IMR-90 (cell line): ENCODE measurements at regions not wholly inside any gene's neighbourhood (a gene's known extent, or its start where the extent isn't known, plus 50 kb on each side); places are given as distances from the start of the nearest gene placed in this dataset.

Source experiments
- ATAC-seq: fragments of 200-7000 bp; cut with Tn5 transposase; 2 replicates; pipeline ENCODE4 v1.9.1; 2020; ENCODE audit warnings: low read depth, mild to moderate bottlenecking, moderate library complexity
- BruUV-seq: library from RNA; stranded (reverse); fragments of 400-500 nt; replicated peaks from 2 replicates; lab custom pipeline; 2021; lab: Mats Ljungman, UMichigan
- CTCF ChIA-PET: fragments of 300-600 bp; formaldehyde crosslinking; extraction: SDS; loops from one replicate; lab custom pipeline; 2021; ENCODE audit warnings: antibody characterized with exemption; lab: Yijun Ruan, JAX
- POLR2A ChIA-PET: fragments of 300-600 bp; sonication (Branson Sonifier 250); formaldehyde crosslinking; loops from one replicate; lab custom pipeline; 2022; ENCODE audit warnings: antibody characterized with exemption; ENCODE audit not compliant: unreplicated experiment; lab: Charles Lee
- DNase-seq: peaks from one replicate; pipeline ENCODE4 v3.0.0; 2013
- H2AFZ ChIP-seq: replicated peaks from 2 replicates; pipeline ENCODE3; 2013; ENCODE audit warnings: low read length, mild to moderate bottlenecking; ENCODE audit not compliant: poor library complexity
- H2AK5ac ChIP-seq: 2 replicates; pipeline ENCODE4 v1.6.1; 2013; ENCODE audit warnings: low read depth, low read length, inconsistent platforms
- H2AK9ac ChIP-seq: replicated peaks from 2 replicates; pipeline ENCODE3; 2013; ENCODE audit warnings: mild to moderate bottlenecking, low read depth, low read length, moderate library complexity; ENCODE audit not compliant: poor library complexity
- H2BK120ac ChIP-seq: 2 replicates; pipeline ENCODE4 v1.6.1; 2013; ENCODE audit warnings: low read depth, low read length, inconsistent platforms
- H2BK15ac ChIP-seq: 3 replicates; pipeline ENCODE4 v1.6.1; 2013; ENCODE audit warnings: low read depth, low read length, inconsistent platforms
- H2BK20ac ChIP-seq: 2 replicates; pipeline ENCODE4 v1.6.1; 2013; ENCODE audit warnings: low read depth, mild to moderate bottlenecking, inconsistent platforms, low read length, moderate library complexity
- H2BK5ac ChIP-seq: 2 replicates; pipeline ENCODE4 v1.6.1; 2013; ENCODE audit warnings: mild to moderate bottlenecking, low read depth, low read length, inconsistent platforms; ENCODE audit not compliant: poor library complexity, severe bottlenecking
- H3K14ac ChIP-seq: replicated peaks from 2 replicates; pipeline ENCODE4 v1.6.1; 2013; ENCODE audit warnings: low read depth, low read length, inconsistent platforms
- H3K18ac ChIP-seq: 2 replicates; pipeline ENCODE4 v1.6.1; 2013; ENCODE audit warnings: low read depth, low read length, control low read depth
- H3K23ac ChIP-seq: 2 replicates; pipeline ENCODE4 v1.6.1; 2013; ENCODE audit warnings: low read depth, low read length, inconsistent platforms
- H3K27ac ChIP-seq: 2 replicates; pipeline ENCODE4 v1.5.1; 2013; ENCODE audit warnings: mild to moderate bottlenecking, control low read depth, low read length; ENCODE audit not compliant: insufficient read depth
- H3K27me3 ChIP-seq: 2 replicates; pipeline ENCODE4 v1.6.1; 2013; ENCODE audit warnings: low read length; ENCODE audit not compliant: control insufficient read depth, insufficient read depth
- H3K36me3 ChIP-seq: 2 replicates; pipeline ENCODE4 v1.6.1; 2013; ENCODE audit warnings: low read length, mixed read lengths; ENCODE audit not compliant: control insufficient read depth, insufficient read depth
- H3K4ac ChIP-seq: 2 replicates; pipeline ENCODE4 v1.6.1; 2013; ENCODE audit warnings: low read depth, low read length, inconsistent platforms
- H3K4me1 ChIP-seq: 2 replicates; pipeline ENCODE4 v1.6.1; 2013; ENCODE audit warnings: low read length, mixed read lengths; ENCODE audit not compliant: control insufficient read depth, insufficient read depth
- H3K4me2 ChIP-seq: 2 replicates; pipeline ENCODE4 v1.6.1; 2013; ENCODE audit warnings: low read depth, mild to moderate bottlenecking, control low read depth, low read length, moderate library complexity
- H3K4me3 ChIP-seq: 2 replicates; pipeline ENCODE4 v1.5.1; 2013; ENCODE audit warnings: low read depth, mild to moderate bottlenecking, control low read depth, low read length, moderate library complexity; ENCODE audit not compliant: insufficient read depth
- H3K56ac ChIP-seq: 2 replicates; pipeline ENCODE4 v1.6.1; 2013; ENCODE audit warnings: low read length, inconsistent platforms; ENCODE audit not compliant: insufficient read depth; ENCODE audit errors: extremely low read depth
- H3K79me1 ChIP-seq, 2 experiments: 2 replicates each; pipeline ENCODE4 v1.6.1; 2013; ENCODE audit warnings: low read length in 2 of 2, inconsistent platforms in 1 of 2, low read depth in 1 of 2
- H3K9ac ChIP-seq: 2 replicates; pipeline ENCODE4 v1.6.1; 2013; ENCODE audit warnings: low read depth, low read length, control low read depth
- H3K9me1 ChIP-seq: 2 replicates; pipeline ENCODE4 v1.6.1; 2013; ENCODE audit warnings: low read length, inconsistent platforms; ENCODE audit not compliant: insufficient read depth
- H3K9me3 ChIP-seq: 2 replicates; pipeline ENCODE4 v1.6.1; 2013; ENCODE audit warnings: low read length; ENCODE audit not compliant: control insufficient read depth, insufficient read depth
- H4K20me1 ChIP-seq: 2 replicates; pipeline ENCODE4 v1.6.1; 2013; ENCODE audit warnings: low read length, inconsistent platforms; ENCODE audit not compliant: insufficient read depth
- H4K5ac ChIP-seq: 2 replicates; pipeline ENCODE4 v1.6.1; 2013; ENCODE audit warnings: mild to moderate bottlenecking, low read depth, low read length, control low read depth
- H4K8ac ChIP-seq, 2 experiments: 2 replicates each; pipeline ENCODE4 v1.6.1; 2013; ENCODE audit warnings: low read depth in 2 of 2, low read length in 2 of 2, control low read depth in 1 of 2, inconsistent platforms in 1 of 2
- H4K91ac ChIP-seq: 2 replicates; pipeline ENCODE4 v1.6.1; 2013; ENCODE audit warnings: low read depth, low read length, inconsistent platforms; ENCODE audit not compliant: insufficient read depth
- CEBPB ChIP-seq: IDR thresholded peaks from 2 replicates; pipeline ENCODE4 v1.6.1; 2012; ENCODE audit warnings: low read depth, low read length, improper control_type of control experiment
- CHD1 ChIP-seq: IDR thresholded peaks from 2 replicates; pipeline ENCODE4 v1.6.1; 2012; ENCODE audit warnings: low read depth, low read length, improper control_type of control experiment
- ELK1 ChIP-seq: fragments of 150-350 bp; IDR thresholded peaks from 2 replicates; pipeline ENCODE4 v1.6.1; 2016; ENCODE audit warnings: low read depth, mild to moderate bottlenecking, low read length, moderate library complexity, borderline replicate concordance
- MAFK ChIP-seq: IDR thresholded peaks from 2 replicates; pipeline ENCODE4 v1.6.1; 2012; ENCODE audit warnings: low read depth, low read length, improper control_type of control experiment
- MAZ ChIP-seq: IDR thresholded peaks from 2 replicates; pipeline ENCODE4 v1.6.1; 2012; ENCODE audit warnings: low read depth, mild to moderate bottlenecking, low read length, improper control_type of control experiment, moderate library complexity, borderline replicate concordance
- MXI1 ChIP-seq: IDR thresholded peaks from 2 replicates; pipeline ENCODE4 v1.6.1; 2012; ENCODE audit warnings: low read depth, mild to moderate bottlenecking, low read length, moderate library complexity, borderline replicate concordance
- NFE2L2 ChIP-seq: fragments of 150-350 bp; IDR thresholded peaks from 2 replicates; pipeline ENCODE4 v1.6.1; 2016; ENCODE audit warnings: low read depth, mild to moderate bottlenecking, low read length
- POLR2A ChIP-seq: IDR thresholded peaks from 2 replicates; pipeline ENCODE4 v1.6.1; 2012; ENCODE audit warnings: mild to moderate bottlenecking, low read depth, low read length
- RAD21 ChIP-seq: IDR thresholded peaks from 2 replicates; pipeline ENCODE4 v1.6.1; 2012; ENCODE audit warnings: low read length, improper control_type of control experiment
- RCOR1 ChIP-seq: IDR thresholded peaks from 2 replicates; pipeline ENCODE4 v1.6.1; 2012; ENCODE audit warnings: mild to moderate bottlenecking, low read length, improper control_type of control experiment; ENCODE audit not compliant: insufficient replicate concordance
- RFX5 ChIP-seq: IDR thresholded peaks from 2 replicates; pipeline ENCODE4 v1.8.0; 2012; ENCODE audit warnings: low read depth, mild to moderate bottlenecking, low read length, moderate library complexity
- SMC3 ChIP-seq: fragments of 150-350 bp; IDR thresholded peaks from 2 replicates; pipeline ENCODE4 v1.6.1; 2016; ENCODE audit warnings: low read depth, mild to moderate bottlenecking, antibody characterized with exemption, low read length, moderate library complexity
- WGBS, 2 experiments: methylation state at CpG; one replicate each; pipeline versions ENCODE4 v1.1.5 to v1.1.7; 2013; ENCODE audit warnings: missing lambda C conversion rate in 2 of 2; ENCODE audit not compliant: insufficient read length in 1 of 2; ENCODE audit errors: extremely low coverage in 2 of 2; 5-methylcytosine and 5-hydroxymethylcytosine counted together
- dilution Hi-C: fragments of 300-500 bp; cut with HindIII; formaldehyde crosslinking; loops from one replicate; pipeline ENCODE4 v1.14.3; 2018; ENCODE audit warnings: low sequenced_read_pairs; ENCODE audit not compliant: unreplicated experiment
- in situ Hi-C: fragments of 300-500 bp; cut with MboI; formaldehyde crosslinking; loops from 3 replicates; pipeline ENCODE4 v1.14.3; 2019; ENCODE audit warnings: low sequenced_read_pairs, inconsistent platforms, mixed read lengths
- intact Hi-C: fragments of 100-400 bp; cut with micrococcal nuclease; formaldehyde crosslinking; loops from 2 replicates; pipeline ENCODE4 v1.10.0; 2022
- TF ChIP-seq, protein P1 (sequence below): fragments of 150-350 bp; IDR thresholded peaks from 2 replicates; pipeline ENCODE4 v1.6.1; 2017; ENCODE audit warnings: mild to moderate bottlenecking, antibody characterized with exemption, low read length, low read depth

DNA sequence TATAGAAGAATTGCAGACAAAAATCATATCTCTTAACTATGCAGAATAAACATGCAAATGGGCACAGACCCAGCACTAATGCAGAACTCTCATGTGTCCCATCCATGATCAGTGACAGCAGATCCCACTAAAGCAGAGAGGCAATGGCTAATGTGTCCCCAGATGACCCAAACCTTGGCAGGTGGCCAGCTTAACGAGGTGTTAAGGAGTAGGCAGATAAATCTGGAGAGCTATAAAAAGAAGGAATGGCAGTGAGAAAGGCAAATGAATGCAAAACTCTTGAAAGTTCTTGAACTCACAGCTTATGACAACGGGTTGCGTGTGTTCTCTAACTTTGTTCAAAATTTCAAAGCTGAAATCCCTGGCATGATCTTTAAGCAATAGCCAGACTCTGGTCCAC lies 265.4 kb downstream of the RASEF start:
- H3K9me1 ChIP-seq: no peaks in the 10 kb centered on the region
- H3K9ac ChIP-seq: no peak overlapping the region
- H2BK20ac ChIP-seq: no peak overlapping the region
- peaks cover 2% of the 10 kb centered on the region; the same call in 1 of the 2 replicates for H3K27me3 ChIP-seq
- no peak overlapping the region for H4K8ac ChIP-seq
- CTCF ChIA-PET: no interaction called here
- no peaks in the 10 kb centered on the region for H3K79me1 ChIP-seq
- no peak overlapping the region for H3K4ac ChIP-seq
- no peak overlapping the region for H4K91ac ChIP-seq
- H3K9me3 ChIP-seq: no peaks in the 10 kb centered on the region
- no TSS peak for BruUV-seq
- no peak overlapping the region for H3K4me3 ChIP-seq
- H3K27ac ChIP-seq: no peak overlapping the region
- no peak overlapping the region for H3K14ac ChIP-seq
- no CpG with 5 or more reads among the region's 3 CpGs for WGBS, 2 experiments
- no peak overlapping the region for H3K23ac ChIP-seq
- H3K56ac ChIP-seq: no peak overlapping the region
- ATAC-seq: no peak
- no peak overlapping the region for H2BK15ac ChIP-seq
- DNase-seq: no peak
- TF ChIP-seq SMC3 (no peak), CEBPB (no peak), MAFK (no peak), RAD21 (no peak), CHD1 (no peak), NFE2L2 (no peak), RFX5 (no peak), POLR2A (no peak), ELK1 (no peak), MXI1 (no peak), RCOR1 (no peak), MAZ (no peak)
- TF ChIP-seq, protein P1, sequence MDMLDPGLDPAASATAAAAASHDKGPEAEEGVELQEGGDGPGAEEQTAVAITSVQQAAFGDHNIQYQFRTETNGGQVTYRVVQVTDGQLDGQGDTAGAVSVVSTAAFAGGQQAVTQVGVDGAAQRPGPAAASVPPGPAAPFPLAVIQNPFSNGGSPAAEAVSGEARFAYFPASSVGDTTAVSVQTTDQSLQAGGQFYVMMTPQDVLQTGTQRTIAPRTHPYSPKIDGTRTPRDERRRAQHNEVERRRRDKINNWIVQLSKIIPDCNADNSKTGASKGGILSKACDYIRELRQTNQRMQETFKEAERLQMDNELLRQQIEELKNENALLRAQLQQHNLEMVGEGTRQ: no peak
- POLR2A ChIA-PET: no interaction called here
- no peak overlapping the region for H3K4me2 ChIP-seq
- intact Hi-C loops: no loop called here
- no peak overlapping the region for H2BK5ac ChIP-seq
- H2AFZ ChIP-seq: no peak overlapping the region
- H3K4me1 ChIP-seq: peaks cover 6% of the 10 kb centered on the region; the same call in 1 of the 2 replicates
- dilution Hi-C loops: no loop called here
- no peaks in the 10 kb centered on the region for H3K36me3 ChIP-seq
- no peak overlapping the region; the same call in 1 of the 2 replicates for H3K18ac ChIP-seq
- H2AK5ac ChIP-seq: no peak overlapping the region
- in situ Hi-C loops: no loop called here
- no peaks in the 10 kb centered on the region for H4K20me1 ChIP-seq
- no peak overlapping the region for H2BK120ac ChIP-seq
- H4K5ac ChIP-seq: no peak overlapping the region
- H2AK9ac ChIP-seq: no peak overlapping the region
